Mucosa of rectum (tissue), 2 donors: ENCODE measurements at regions not wholly inside any gene's neighbourhood (a gene's known extent, or its start where the extent isn't known, plus 50 kb on each side); places are given as distances from the start of the nearest gene placed in this dataset.

ENCODE experiments used
- H3K27ac ChIP-seq, 2 donors: one replicate each; pipeline ENCODE4 v1.7.0; 2013; ENCODE audit warnings: inconsistent platforms in 2 of 2, low read depth in 2 of 2, low read length in 2 of 2
- H3K27me3 ChIP-seq, 2 donors: one replicate each; pipeline ENCODE4 v1.7.0; 2013; ENCODE audit warnings: low read length in 2 of 2; ENCODE audit not compliant: control insufficient read depth in 2 of 2, insufficient read depth in 2 of 2
- H3K36me3 ChIP-seq, 2 donors: one replicate each; pipeline ENCODE4 v1.7.0; 2013; ENCODE audit warnings: low read length in 2 of 2; ENCODE audit not compliant: control insufficient read depth in 2 of 2, insufficient read depth in 2 of 2
- H3K4me1 ChIP-seq, 2 donors: one replicate each; pipeline ENCODE4 v1.7.0; 2013; ENCODE audit warnings: low read length in 2 of 2, mild to moderate bottlenecking in 1 of 2; ENCODE audit not compliant: control insufficient read depth in 2 of 2, insufficient read depth in 2 of 2
- H3K4me3 ChIP-seq, 2 donors: one replicate each; pipeline ENCODE4 v1.7.0; 2013; ENCODE audit warnings: low read length in 2 of 2
- H3K9ac ChIP-seq, 2 donors: one replicate each; pipeline ENCODE4 v1.7.0; 2013; ENCODE audit warnings: low read length in 2 of 2, low read depth in 1 of 2, mild to moderate bottlenecking in 1 of 2
- H3K9me3 ChIP-seq, 2 donors: one replicate each; pipeline ENCODE4 v1.7.0; 2013; ENCODE audit warnings: low read length in 2 of 2; ENCODE audit not compliant: control insufficient read depth in 2 of 2
- donor health status: healthy.
- donor health status: Normal muscosa, but diverticular disease.

- H3K27ac ChIP-seq = no peak overlapping the region
- no peaks in the 10 kb centered on the region for H3K36me3 ChIP-seq
- no peaks in the 10 kb centered on the region for H3K4me1 ChIP-seq
- H3K9me3 ChIP-seq = no peaks in the 10 kb centered on the region
- H3K27me3 ChIP-seq = no peaks in the 10 kb centered on the region
- no peak overlapping the region for H3K9ac ChIP-seq
- H3K4me3 ChIP-seq = no peak overlapping the region
These were observed 941.0 kb upstream of the CHORDC1 start for GRCh38 chr11:91163619-91164451.

GRCh38 chr11:91160661-91161060 lies 937.8 kb upstream of the CHORDC1 start:
- H3K27me3 ChIP-seq = no peaks in the 10 kb centered on the region
- no peak overlapping the region for H3K4me3 ChIP-seq
- H3K27ac ChIP-seq = no peak overlapping the region
- no peak overlapping the region for H3K9ac ChIP-seq
- no peaks in the 10 kb centered on the region for H3K36me3 ChIP-seq
- H3K4me1 ChIP-seq = no peaks in the 10 kb centered on the region
- no peaks in the 10 kb centered on the region for H3K9me3 ChIP-seq

GRCh38 chr11:91158891-91159537 lies 936.2 kb upstream of the CHORDC1 start:
- no peak overlapping the region for H3K9ac ChIP-seq
- no peak overlapping the region for H3K4me3 ChIP-seq
- no peaks in the 10 kb centered on the region for H3K4me1 ChIP-seq
- no peaks in the 10 kb centered on the region for H3K9me3 ChIP-seq
- H3K36me3 ChIP-seq = no peaks in the 10 kb centered on the region
- no peak overlapping the region for H3K27ac ChIP-seq
- H3K27me3 ChIP-seq = no peaks in the 10 kb centered on the region

- Histone ChIP-seq H3K9ac (no peak overlapping the region), H3K4me1 (no peaks in the 10 kb centered on the region), H3K36me3 (no peaks in the 10 kb centered on the region), H3K27ac (no peak overlapping the region), H3K9me3 (no peaks in the 10 kb centered on the region), H3K4me3 (no peak overlapping the region), H3K27me3 (no peaks in the 10 kb centered on the region)
These were observed 935.4 kb upstream of the CHORDC1 start for GRCh38 chr11:91158297-91158696.

GRCh38 chr11:91156041-91156440 lies 933.2 kb upstream of the CHORDC1 start:
- Histone ChIP-seq H3K36me3 (no peaks in the 10 kb centered on the region), H3K4me1 (no peaks in the 10 kb centered on the region), H3K9me3 (peaks cover 0 to 9% of the 10 kb centered on the region in 2 donors), H3K4me3 (no peak overlapping the region), H3K9ac (no peak overlapping the region), H3K27ac (no peak overlapping the region), H3K27me3 (no peaks in the 10 kb centered on the region)

GRCh38 chr11:91147885-91148284 lies 925.0 kb upstream of the CHORDC1 start:
- Histone ChIP-seq H3K9ac (no peak overlapping the region), H3K9me3 (peaks cover 0 to 9% of the 10 kb centered on the region in 2 donors), H3K27me3 (no peaks in the 10 kb centered on the region), H3K36me3 (no peaks in the 10 kb centered on the region), H3K4me1 (no peaks in the 10 kb centered on the region), H3K4me3 (no peak overlapping the region), H3K27ac (no peak overlapping the region)

GRCh38 chr11:91141655-91142054 lies 918.8 kb upstream of the CHORDC1 start:
- Histone ChIP-seq H3K4me3 (no peak overlapping the region), H3K36me3 (no peaks in the 10 kb centered on the region), H3K27ac (no peak overlapping the region), H3K9me3 (no peaks in the 10 kb centered on the region), H3K4me1 (no peaks in the 10 kb centered on the region), H3K27me3 (no peaks in the 10 kb centered on the region), H3K9ac (no peak overlapping the region)

GRCh38 chr11:91136631-91137030 lies 913.8 kb upstream of the CHORDC1 start:
- no peak overlapping the region for H3K9ac ChIP-seq
- H3K4me3 ChIP-seq = no peak overlapping the region
- H3K27ac ChIP-seq = no peak overlapping the region
- H3K36me3 ChIP-seq = no peaks in the 10 kb centered on the region
- no peaks in the 10 kb centered on the region for H3K27me3 ChIP-seq
- H3K9me3 ChIP-seq = no peaks in the 10 kb centered on the region
- no peaks in the 10 kb centered on the region for H3K4me1 ChIP-seq

- no peaks in the 10 kb centered on the region for H3K4me1 ChIP-seq
- H3K9me3 ChIP-seq = no peaks in the 10 kb centered on the region
- H3K9ac ChIP-seq = no peak overlapping the region
- no peaks in the 10 kb centered on the region for H3K36me3 ChIP-seq
- no peak overlapping the region for H3K27ac ChIP-seq
- no peaks in the 10 kb centered on the region for H3K27me3 ChIP-seq
- no peak overlapping the region for H3K4me3 ChIP-seq
These were observed 910.5 kb upstream of the CHORDC1 start for GRCh38 chr11:91133361-91133760.

- no peak overlapping the region for H3K4me3 ChIP-seq
- H3K4me1 ChIP-seq = no peaks in the 10 kb centered on the region
- H3K9ac ChIP-seq = no peak overlapping the region
- H3K27ac ChIP-seq = no peak overlapping the region
- no peaks in the 10 kb centered on the region for H3K27me3 ChIP-seq
- no peaks in the 10 kb centered on the region for H3K36me3 ChIP-seq
- no peaks in the 10 kb centered on the region for H3K9me3 ChIP-seq
These were observed 906.7 kb upstream of the CHORDC1 start for GRCh38 chr11:91129596-91129995.
